ENCODE measurements at regions not wholly inside any gene's neighbourhood (a gene's known extent, or its start where the extent isn't known, plus 50 kb on each side); places are given as distances from the start of the nearest gene placed in this dataset.

- no peaks in the 10 kb centered on the region for H3K9me3 ChIP-seq (ENCODE audit: control insufficient read depth, insufficient read depth, low read depth, low read length)
- no peak overlapping the region for H3K27ac ChIP-seq (ENCODE audit: low read depth, low read length)
- no peaks in the 10 kb centered on the region for H3K36me3 ChIP-seq (ENCODE audit: control insufficient read depth, insufficient read depth, low read length)
- H3K9ac ChIP-seq (ENCODE audit: low read length): no peak overlapping the region
- no peaks in the 10 kb centered on the region for H3K27me3 ChIP-seq (ENCODE audit: control insufficient read depth, insufficient read depth, low read length)
- H3K4me1 ChIP-seq (ENCODE audit: control insufficient read depth, insufficient read depth, low read length): 0 out of 2 replicates have a peak, but pooled peaks cover 5% of the 10 kb centered on the region
- no peak overlapping the region for H3K4me3 ChIP-seq (ENCODE audit: low read depth, low read length)
Observed at GRCh38 chr15:35167675-35168074, 82.6 kb upstream of the NANOGP8 start.

- Histone ChIP-seq H3K9ac (ENCODE audit: low read length) (no peak overlapping the region), H3K27ac (ENCODE audit: low read depth, low read length) (no peak overlapping the region), H3K36me3 (ENCODE audit: control insufficient read depth, insufficient read depth, low read length) (no peaks in the 10 kb centered on the region), H3K9me3 (ENCODE audit: control insufficient read depth, insufficient read depth, low read depth, low read length) (no peaks in the 10 kb centered on the region; the same call in 1 of the 2 replicates), H3K27me3 (ENCODE audit: control insufficient read depth, insufficient read depth, low read length) (no peaks in the 10 kb centered on the region), H3K4me3 (ENCODE audit: low read depth, low read length) (no peak overlapping the region), H3K4me1 (ENCODE audit: control insufficient read depth, insufficient read depth, low read length) (0 out of 2 replicates have a peak, but pooled peaks cover 5% of the 10 kb centered on the region)
Observed at GRCh38 chr15:35166730-35167359, 81.8 kb upstream of the NANOGP8 start.

- no peak overlapping the region for H3K9ac ChIP-seq (ENCODE audit: low read length)
- H3K4me1 ChIP-seq (ENCODE audit: control insufficient read depth, insufficient read depth, low read length): 0 out of 2 replicates have a peak, but pooled peaks cover under 1% of the 10 kb centered on the region
- no peak overlapping the region for H3K27ac ChIP-seq (ENCODE audit: low read depth, low read length)
- no peaks in the 10 kb centered on the region for H3K36me3 ChIP-seq (ENCODE audit: control insufficient read depth, insufficient read depth, low read length)
- H3K27me3 ChIP-seq (ENCODE audit: control insufficient read depth, insufficient read depth, low read length): no peaks in the 10 kb centered on the region
- no peaks in the 10 kb centered on the region; the same call in 1 of the 2 replicates for H3K9me3 ChIP-seq (ENCODE audit: control insufficient read depth, insufficient read depth, low read depth, low read length)
- no peak overlapping the region for H3K4me3 ChIP-seq (ENCODE audit: low read depth, low read length)
Observed at GRCh38 chr15:35161694-35162093, 76.6 kb upstream of the NANOGP8 start.

GRCh38 chr15:35159170-35159569 lies 74.1 kb upstream of the NANOGP8 start:
- H3K4me1 ChIP-seq (ENCODE audit: control insufficient read depth, insufficient read depth, low read length): no peaks in the 10 kb centered on the region
- no peaks in the 10 kb centered on the region for H3K27me3 ChIP-seq (ENCODE audit: control insufficient read depth, insufficient read depth, low read length)
- no peak overlapping the region for H3K9ac ChIP-seq (ENCODE audit: low read length)
- no peaks in the 10 kb centered on the region; the same call in 1 of the 2 replicates for H3K9me3 ChIP-seq (ENCODE audit: control insufficient read depth, insufficient read depth, low read depth, low read length)
- no peak overlapping the region for H3K4me3 ChIP-seq (ENCODE audit: low read depth, low read length)
- no peaks in the 10 kb centered on the region for H3K36me3 ChIP-seq (ENCODE audit: control insufficient read depth, insufficient read depth, low read length)
- H3K27ac ChIP-seq (ENCODE audit: low read depth, low read length): no peak overlapping the region

GRCh38 chr15:35151782-35152181 lies 66.7 kb upstream of the NANOGP8 start:
- H3K36me3 ChIP-seq (ENCODE audit: control insufficient read depth, insufficient read depth, low read length): no peaks in the 10 kb centered on the region
- no peaks in the 10 kb centered on the region for H3K4me1 ChIP-seq (ENCODE audit: control insufficient read depth, insufficient read depth, low read length)
- no peak overlapping the region for H3K9ac ChIP-seq (ENCODE audit: low read length)
- no peak overlapping the region for H3K4me3 ChIP-seq (ENCODE audit: low read depth, low read length)
- no peaks in the 10 kb centered on the region for H3K27me3 ChIP-seq (ENCODE audit: control insufficient read depth, insufficient read depth, low read length)
- no peaks in the 10 kb centered on the region for H3K9me3 ChIP-seq (ENCODE audit: control insufficient read depth, insufficient read depth, low read depth, low read length)
- no peak overlapping the region for H3K27ac ChIP-seq (ENCODE audit: low read depth, low read length)

- Histone ChIP-seq H3K36me3 (ENCODE audit: control insufficient read depth, insufficient read depth, low read length) (no peaks in the 10 kb centered on the region), H3K27ac (ENCODE audit: low read depth, low read length) (no peak overlapping the region)
Observed at GRCh38 chr15:35151381-35151780, 66.3 kb upstream of the NANOGP8 start.

GRCh38 chr15:35150361-35150760 lies 65.3 kb upstream of the NANOGP8 start:
- Histone ChIP-seq H3K4me1 (ENCODE audit: control insufficient read depth, insufficient read depth, low read length) (no peaks in the 10 kb centered on the region), H3K27ac (ENCODE audit: low read depth, low read length) (no peak overlapping the region), H3K36me3 (ENCODE audit: control insufficient read depth, insufficient read depth, low read length) (no peaks in the 10 kb centered on the region), H3K9ac (ENCODE audit: low read length) (no peak overlapping the region), H3K9me3 (ENCODE audit: control insufficient read depth, insufficient read depth, low read depth, low read length) (no peaks in the 10 kb centered on the region), H3K27me3 (ENCODE audit: control insufficient read depth, insufficient read depth, low read length) (no peaks in the 10 kb centered on the region), H3K4me3 (ENCODE audit: low read depth, low read length) (no peak overlapping the region)

More at GRCh38 chr15:35151381-35151780, 66.3 kb upstream of the NANOGP8 start:
- H3K27me3 ChIP-seq (ENCODE audit: control insufficient read depth, insufficient read depth, low read length): no peaks in the 10 kb centered on the region
- no peak overlapping the region for H3K9ac ChIP-seq (ENCODE audit: low read length)
- no peak overlapping the region for H3K4me3 ChIP-seq (ENCODE audit: low read depth, low read length)
- no peaks in the 10 kb centered on the region for H3K4me1 ChIP-seq (ENCODE audit: control insufficient read depth, insufficient read depth, low read length)
- no peaks in the 10 kb centered on the region for H3K9me3 ChIP-seq (ENCODE audit: control insufficient read depth, insufficient read depth, low read depth, low read length)

GRCh38 chr15:35145336-35145735 lies 60.2 kb upstream of the NANOGP8 start:
- no peak overlapping the region for H3K9ac ChIP-seq (ENCODE audit: low read length)
- no peak overlapping the region for H3K27ac ChIP-seq (ENCODE audit: low read depth, low read length)
- H3K27me3 ChIP-seq (ENCODE audit: control insufficient read depth, insufficient read depth, low read length): no peaks in the 10 kb centered on the region
- no peak overlapping the region for H3K4me3 ChIP-seq (ENCODE audit: low read depth, low read length)
- no peaks in the 10 kb centered on the region for H3K4me1 ChIP-seq (ENCODE audit: control insufficient read depth, insufficient read depth, low read length)
- H3K36me3 ChIP-seq (ENCODE audit: control insufficient read depth, insufficient read depth, low read length): no peaks in the 10 kb centered on the region
- H3K9me3 ChIP-seq (ENCODE audit: control insufficient read depth, insufficient read depth, low read depth, low read length): no peaks in the 10 kb centered on the region

- Histone ChIP-seq H3K9me3 (ENCODE audit: control insufficient read depth, insufficient read depth, low read depth, low read length) (peaks cover 2% of the 10 kb centered on the region; the same call in 1 of the 2 replicates), H3K4me3 (ENCODE audit: low read depth, low read length) (no peak overlapping the region), H3K27ac (ENCODE audit: low read depth, low read length) (no peak overlapping the region), H3K36me3 (ENCODE audit: control insufficient read depth, insufficient read depth, low read length) (no peaks in the 10 kb centered on the region), H3K9ac (ENCODE audit: low read length) (no peak overlapping the region), H3K4me1 (ENCODE audit: control insufficient read depth, insufficient read depth, low read length) (no peaks in the 10 kb centered on the region), H3K27me3 (ENCODE audit: control insufficient read depth, insufficient read depth, low read length) (no peaks in the 10 kb centered on the region)
Observed at GRCh38 chr15:35142578-35142977, 57.5 kb upstream of the NANOGP8 start.

- H3K27me3 ChIP-seq (ENCODE audit: control insufficient read depth, insufficient read depth, low read length): no peaks in the 10 kb centered on the region
- no peak overlapping the region for H3K4me3 ChIP-seq (ENCODE audit: low read depth, low read length)
- H3K27ac ChIP-seq (ENCODE audit: low read depth, low read length): no peak overlapping the region
- no peak overlapping the region for H3K9ac ChIP-seq (ENCODE audit: low read length)
- no peaks in the 10 kb centered on the region for H3K4me1 ChIP-seq (ENCODE audit: control insufficient read depth, insufficient read depth, low read length)
- peaks cover 2% of the 10 kb centered on the region; the same call in 1 of the 2 replicates for H3K9me3 ChIP-seq (ENCODE audit: control insufficient read depth, insufficient read depth, low read depth, low read length)
- no peaks in the 10 kb centered on the region for H3K36me3 ChIP-seq (ENCODE audit: control insufficient read depth, insufficient read depth, low read length)
Observed at GRCh38 chr15:35141743-35142471, 56.8 kb upstream of the NANOGP8 start.

- Histone ChIP-seq H3K9me3 (ENCODE audit: control insufficient read depth, insufficient read depth, low read depth, low read length) (peaks cover 2% of the 10 kb centered on the region; the same call in 1 of the 2 replicates), H3K27ac (ENCODE audit: low read depth, low read length) (no peak overlapping the region), H3K36me3 (ENCODE audit: control insufficient read depth, insufficient read depth, low read length) (no peaks in the 10 kb centered on the region)
Observed at GRCh38 chr15:35139822-35140221, 54.7 kb upstream of the NANOGP8 start.

More at GRCh38 chr15:35139822-35140221, 54.7 kb upstream of the NANOGP8 start:
- Histone ChIP-seq H3K4me3 (ENCODE audit: low read depth, low read length) (no peak overlapping the region), H3K4me1 (ENCODE audit: control insufficient read depth, insufficient read depth, low read length) (no peaks in the 10 kb centered on the region), H3K27me3 (ENCODE audit: control insufficient read depth, insufficient read depth, low read length) (no peaks in the 10 kb centered on the region), H3K9ac (ENCODE audit: low read length) (no peak overlapping the region)
